ENCODE measurements at regions not wholly inside any gene's neighbourhood (a gene's known extent, or its start where the extent isn't known, plus 50 kb on each side); places are given as distances from the start of the nearest gene placed in this dataset.
"Not testable (repeated sequence)": the region's sequence is repeated elsewhere in the genome, so short reads cannot be mapped to it uniquely, and the experiment has no call there.

- Histone ChIP-seq H3K27ac (ENCODE audit: low read depth in 2 of 2, low read length in 1 of 2) (no peak overlapping the region), H3K36me3 (ENCODE audit: control insufficient read depth in 2 of 2, insufficient read depth in 2 of 2, low read length in 1 of 2) (no peaks in the 10 kb centered on the region), H3K4me3 (ENCODE audit: low read depth in 1 of 2, low read length in 2 of 2) (no peak overlapping the region), H3K4me1 (ENCODE audit: control insufficient read depth in 2 of 2, insufficient read depth in 2 of 2, low read length in 1 of 2) (no peaks in the 10 kb centered on the region), H3K9me3 (ENCODE audit: control insufficient read depth in 2 of 2, insufficient read depth in 1 of 2, low read depth in 1 of 2, low read length in 1 of 2) (no peaks in the 10 kb centered on the region), H3K27me3 (ENCODE audit: control insufficient read depth in 1 of 2, insufficient read depth in 2 of 2, low read length in 2 of 2) (no peaks in the 10 kb centered on the region)
- WGBS, 2 donors, result 86 to 92% methylated on average over 18 of the region's 18 CpGs
Observed at GRCh38 chr20:20796766-20797440, 84.5 kb upstream of the RALGAPA2 start.

GRCh38 chr20:20795721-20796120, 83.3 kb upstream of the RALGAPA2 start:
- Histone ChIP-seq H3K27me3 (ENCODE audit: control insufficient read depth in 1 of 2, insufficient read depth in 2 of 2, low read length in 2 of 2) (no peaks in the 10 kb centered on the region), H3K4me3 (ENCODE audit: low read depth in 1 of 2, low read length in 2 of 2) (no peak overlapping the region), H3K27ac (ENCODE audit: low read depth in 2 of 2, low read length in 1 of 2) (no peak overlapping the region), H3K4me1 (ENCODE audit: control insufficient read depth in 2 of 2, insufficient read depth in 2 of 2, low read length in 1 of 2) (peaks cover 0 to 3% of the 10 kb centered on the region in 2 donors), H3K9me3 (ENCODE audit: control insufficient read depth in 2 of 2, insufficient read depth in 1 of 2, low read depth in 1 of 2, low read length in 1 of 2) (no peaks in the 10 kb centered on the region), H3K36me3 (ENCODE audit: control insufficient read depth in 2 of 2, insufficient read depth in 2 of 2, low read length in 1 of 2) (no peaks in the 10 kb centered on the region)
- WGBS, 2 donors, result 80 to 86% methylated on average over 5 of the region's 5 CpGs

GRCh38 chr20:20795119-20795518, 82.7 kb upstream of the RALGAPA2 start:
- peaks cover 0 to 3% of the 10 kb centered on the region in 2 donors for H3K4me1 ChIP-seq (ENCODE audit: control insufficient read depth in 2 of 2, insufficient read depth in 2 of 2, low read length in 1 of 2)
- no peak overlapping the region for H3K4me3 ChIP-seq (ENCODE audit: low read depth in 1 of 2, low read length in 2 of 2)
- no peaks in the 10 kb centered on the region for H3K27me3 ChIP-seq (ENCODE audit: control insufficient read depth in 1 of 2, insufficient read depth in 2 of 2, low read length in 2 of 2)
- no peak overlapping the region for H3K27ac ChIP-seq (ENCODE audit: low read depth in 2 of 2, low read length in 1 of 2)
- WGBS, 2 donors, result 64 to 71% methylated on average over 3 of the region's 3 CpGs
- no peaks in the 10 kb centered on the region for H3K36me3 ChIP-seq (ENCODE audit: control insufficient read depth in 2 of 2, insufficient read depth in 2 of 2, low read length in 1 of 2)
- H3K9me3 ChIP-seq (ENCODE audit: control insufficient read depth in 2 of 2, insufficient read depth in 1 of 2, low read depth in 1 of 2, low read length in 1 of 2), result no peaks in the 10 kb centered on the region

- no peaks in the 10 kb centered on the region for H3K27me3 ChIP-seq (ENCODE audit: control insufficient read depth in 1 of 2, insufficient read depth in 2 of 2, low read length in 2 of 2)
- H3K36me3 ChIP-seq (ENCODE audit: control insufficient read depth in 2 of 2, insufficient read depth in 2 of 2, low read length in 1 of 2), result no peaks in the 10 kb centered on the region
- peaks cover 0 to 3% of the 10 kb centered on the region in 2 donors for H3K4me1 ChIP-seq (ENCODE audit: control insufficient read depth in 2 of 2, insufficient read depth in 2 of 2, low read length in 1 of 2)
- no peak overlapping the region for H3K27ac ChIP-seq (ENCODE audit: low read depth in 2 of 2, low read length in 1 of 2)
- H3K9me3 ChIP-seq (ENCODE audit: control insufficient read depth in 2 of 2, insufficient read depth in 1 of 2, low read depth in 1 of 2, low read length in 1 of 2), result no peaks in the 10 kb centered on the region
- WGBS, 2 donors, result 57 to 60% methylated on average over 2 of the region's 2 CpGs
- H3K4me3 ChIP-seq (ENCODE audit: low read depth in 1 of 2, low read length in 2 of 2), result no peak overlapping the region
Observed at GRCh38 chr20:20793591-20793990, 81.1 kb upstream of the RALGAPA2 start.

GRCh38 chr20:20791664-20792568, 79.5 kb upstream of the RALGAPA2 start:
- no peaks in the 10 kb centered on the region for H3K27me3 ChIP-seq (ENCODE audit: control insufficient read depth in 1 of 2, insufficient read depth in 2 of 2, low read length in 2 of 2)
- peaks cover 0 to 2% of the 10 kb centered on the region in 2 donors for H3K9me3 ChIP-seq (ENCODE audit: control insufficient read depth in 2 of 2, insufficient read depth in 1 of 2, low read depth in 1 of 2, low read length in 1 of 2)
- no peaks in the 10 kb centered on the region for H3K36me3 ChIP-seq (ENCODE audit: control insufficient read depth in 2 of 2, insufficient read depth in 2 of 2, low read length in 1 of 2)
- no peak overlapping the region for H3K27ac ChIP-seq (ENCODE audit: low read depth in 2 of 2, low read length in 1 of 2)
- no peak overlapping the region for H3K4me3 ChIP-seq (ENCODE audit: low read depth in 1 of 2, low read length in 2 of 2)
- H3K4me1 ChIP-seq (ENCODE audit: control insufficient read depth in 2 of 2, insufficient read depth in 2 of 2, low read length in 1 of 2), result peaks cover 0 to 3% of the 10 kb centered on the region in 2 donors
- WGBS, 2 donors, result 51 to 55% methylated on average over 14 of the region's 14 CpGs

- no peak overlapping the region for H3K27ac ChIP-seq (ENCODE audit: low read depth in 2 of 2, low read length in 1 of 2)
- H3K27me3 ChIP-seq (ENCODE audit: control insufficient read depth in 1 of 2, insufficient read depth in 2 of 2, low read length in 2 of 2), result no peaks in the 10 kb centered on the region
- H3K4me3 ChIP-seq (ENCODE audit: low read depth in 1 of 2, low read length in 2 of 2), result no peak overlapping the region
- 84 to 90% methylated on average over 4 of the region's 4 CpGs for WGBS, 2 donors
- H3K4me1 ChIP-seq (ENCODE audit: control insufficient read depth in 2 of 2, insufficient read depth in 2 of 2, low read length in 1 of 2), result peaks cover 0 to 3% of the 10 kb centered on the region in 2 donors
- peaks cover 0 to 4% of the 10 kb centered on the region in 2 donors for H3K9me3 ChIP-seq (ENCODE audit: control insufficient read depth in 2 of 2, insufficient read depth in 1 of 2, low read depth in 1 of 2, low read length in 1 of 2)
- no peaks in the 10 kb centered on the region for H3K36me3 ChIP-seq (ENCODE audit: control insufficient read depth in 2 of 2, insufficient read depth in 2 of 2, low read length in 1 of 2)
Observed at GRCh38 chr20:20788308-20788707, 75.9 kb upstream of the RALGAPA2 start.

- H3K9me3 ChIP-seq (ENCODE audit: control insufficient read depth in 2 of 2, insufficient read depth in 1 of 2, low read depth in 1 of 2, low read length in 1 of 2), result peaks cover 0 to 4% of the 10 kb centered on the region in 2 donors
- 74 to 75% methylated on average over 2 of the region's 2 CpGs for WGBS, 2 donors
Observed at GRCh38 chr20:20786428-20786827, 74.0 kb upstream of the RALGAPA2 start.

GRCh38 chr20:20785226-20785625, 72.8 kb upstream of the RALGAPA2 start:
- Histone ChIP-seq H3K27me3 (ENCODE audit: control insufficient read depth in 1 of 2, insufficient read depth in 2 of 2, low read length in 2 of 2) (no peaks in the 10 kb centered on the region), H3K4me1 (ENCODE audit: control insufficient read depth in 2 of 2, insufficient read depth in 2 of 2, low read length in 1 of 2) (peaks cover 0 to 4% of the 10 kb centered on the region in 2 donors), H3K27ac (ENCODE audit: low read depth in 2 of 2, low read length in 1 of 2) (no peak overlapping the region), H3K9me3 (ENCODE audit: control insufficient read depth in 2 of 2, insufficient read depth in 1 of 2, low read depth in 1 of 2, low read length in 1 of 2) (peaks cover 0 to 4% of the 10 kb centered on the region in 2 donors), H3K4me3 (ENCODE audit: low read depth in 1 of 2, low read length in 2 of 2) (no peak overlapping the region), H3K36me3 (ENCODE audit: control insufficient read depth in 2 of 2, insufficient read depth in 2 of 2, low read length in 1 of 2) (no peaks in the 10 kb centered on the region)
- WGBS, 2 donors, result 65 to 74% methylated on average over 2 of the region's 2 CpGs

More at GRCh38 chr20:20786428-20786827, 74.0 kb upstream of the RALGAPA2 start:
- Histone ChIP-seq H3K4me3 (ENCODE audit: low read depth in 1 of 2, low read length in 2 of 2) (no peak overlapping the region), H3K36me3 (ENCODE audit: control insufficient read depth in 2 of 2, insufficient read depth in 2 of 2, low read length in 1 of 2) (no peaks in the 10 kb centered on the region), H3K27me3 (ENCODE audit: control insufficient read depth in 1 of 2, insufficient read depth in 2 of 2, low read length in 2 of 2) (no peaks in the 10 kb centered on the region), H3K27ac (ENCODE audit: low read depth in 2 of 2, low read length in 1 of 2) (no peak overlapping the region), H3K4me1 (ENCODE audit: control insufficient read depth in 2 of 2, insufficient read depth in 2 of 2, low read length in 1 of 2) (no peaks in the 10 kb centered on the region)

GRCh38 chr20:20784450-20784849, 72.0 kb upstream of the RALGAPA2 start:
- H3K4me1 ChIP-seq (ENCODE audit: control insufficient read depth in 2 of 2, insufficient read depth in 2 of 2, low read length in 1 of 2); H3K4me3 ChIP-seq (ENCODE audit: low read depth in 1 of 2, low read length in 2 of 2); H3K27ac ChIP-seq (ENCODE audit: low read depth in 2 of 2, low read length in 1 of 2); H3K27me3 ChIP-seq (ENCODE audit: control insufficient read depth in 1 of 2, insufficient read depth in 2 of 2, low read length in 2 of 2); H3K36me3 ChIP-seq (ENCODE audit: control insufficient read depth in 2 of 2, insufficient read depth in 2 of 2, low read length in 1 of 2); H3K9me3 ChIP-seq (ENCODE audit: control insufficient read depth in 2 of 2, insufficient read depth in 1 of 2, low read depth in 1 of 2, low read length in 1 of 2): not testable (repeated sequence)
- WGBS, 2 donors, result 86 to 93% methylated on average over 4 of the region's 4 CpGs
